Body of pancreas (tissue), 4 donors: ENCODE measurements at regions not wholly inside any gene's neighbourhood (a gene's known extent, or its start where the extent isn't known, plus 50 kb on each side); places are given as distances from the start of the nearest gene placed in this dataset.

Experiments
- ATAC-seq: fragments of 150-250 bp; one replicate; pipeline ENCODE4 v1.9.1; 2016
- DNase-seq, 4 donors: peaks; one replicate each; pipeline ENCODE4 v3.0.0-alpha.2; 2019
- H3K27ac ChIP-seq, 4 donors: fragments of 200-600 bp; sonication (generic); 1 replicate in 3 of 4; 2 replicates in 1 of 4; pipeline versions ENCODE4 v1.5.1 to v1.6.1; 2016 to 2019; ENCODE audit warnings: mild to moderate bottlenecking in 1 of 4, mixed read lengths in 1 of 4, moderate library complexity in 1 of 4
- H3K27me3 ChIP-seq, 2 donors: fragments of 200-600 bp; sonication (generic); one replicate each; pipeline ENCODE4 v1.6.0; 2016; ENCODE audit warnings: mild to moderate bottlenecking in 1 of 2
- H3K36me3 ChIP-seq, 2 donors: fragments of 200-600 bp; sonication (generic); replicated peaks in 1 of 2; 2 replicates each; pipeline ENCODE4 v1.5.1; 2016; ENCODE audit warnings: low read depth in 2 of 2; ENCODE audit not compliant: insufficient read depth in 1 of 2
- H3K4me1 ChIP-seq: fragments of 200-600 bp; sonication (generic); one replicate; pipeline ENCODE4 v1.6.0; 2016
- H3K4me3 ChIP-seq, 2 donors: fragments of 200-600 bp; sonication (generic); 1 replicate in 1 of 2; 2 replicates in 1 of 2; pipeline ENCODE4 v1.5.1; 2016 to 2019
- H3K9me3 ChIP-seq, 3 donors: fragments of 200-600 bp; sonication (generic); 1 replicate in 2 of 3; 2 replicates in 1 of 3; pipeline ENCODE4 v1.5.1; 2016
- POLR2A ChIP-seq, 3 donors: fragments of 450-650 bp; IDR thresholded peaks; one replicate each; pipeline ENCODE4 v1.6.1; 2016; ENCODE audit warnings: antibody characterized with exemption in 3 of 3, mild to moderate bottlenecking in 2 of 3
- WGBS, 2 donors: methylation state at CpG; one replicate each; pipeline ENCODE4 v1.1.5; 2017; 5-methylcytosine and 5-hydroxymethylcytosine counted together
- intact Hi-C: fragments of 100-400 bp; cut with DNase I; formaldehyde crosslinking; loops from one replicate; pipeline ENCODE4 v1.15.1; 2023
- TF ChIP-seq, protein P1 (sequence below), 7 experiments: fragments of 450-650 bp in 4 of 7; fragments of 200-600 bp in 3 of 7; sonication (generic) in 3 of 7; IDR thresholded peaks; one replicate each; pipeline ENCODE4 v1.5.1; 2016 to 2019; ENCODE audit warnings: antibody characterized with exemption in 7 of 7

DNA sequence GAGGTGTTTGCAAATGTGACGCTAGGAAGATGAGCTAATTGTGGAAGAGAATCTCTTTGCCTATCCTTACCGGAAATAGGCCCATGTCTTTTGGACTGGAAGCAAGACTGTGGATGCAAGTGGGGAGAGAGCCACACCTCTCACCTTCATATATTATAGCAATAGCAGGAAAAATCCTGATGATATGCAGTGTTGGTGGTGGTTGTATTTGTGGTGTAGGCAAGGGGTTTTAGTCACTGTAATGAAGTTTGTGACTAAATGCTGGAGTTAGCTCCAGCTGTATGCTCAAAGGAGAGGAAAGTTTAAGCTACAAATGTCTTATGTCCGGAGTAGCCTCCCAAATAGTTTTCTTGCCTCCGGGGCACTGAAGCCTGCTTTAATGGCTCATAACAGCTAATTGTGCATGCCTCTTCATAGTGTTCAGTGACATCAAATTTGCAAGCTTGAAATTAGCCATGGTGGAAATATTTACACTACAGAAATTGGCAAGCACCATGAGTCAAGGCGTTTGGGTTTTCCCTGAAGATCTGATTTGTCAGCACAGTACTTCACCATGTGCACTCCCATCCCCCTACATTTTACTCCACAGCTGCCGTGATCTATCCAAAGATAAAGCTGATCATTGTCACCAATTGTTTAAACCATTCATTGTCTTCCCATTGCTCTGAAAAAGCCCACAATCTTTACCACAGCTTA lies 102.6 kb upstream of the ZNF644 start:
- Histone ChIP-seq H3K36me3 (no peaks in the 10 kb centered on the region), H3K4me1 (no peaks in the 10 kb centered on the region), H3K27ac (no peak overlapping the region), H3K4me3 (no peak overlapping the region), H3K27me3 (no peaks in the 10 kb centered on the region), H3K9me3 (no peaks in the 10 kb centered on the region)
- ATAC-seq: no peak
- no peak for DNase-seq
- TF ChIP-seq POLR2A (IDR thresholded peaks at IDR 0.05): no peak
- TF ChIP-seq, protein P1, sequence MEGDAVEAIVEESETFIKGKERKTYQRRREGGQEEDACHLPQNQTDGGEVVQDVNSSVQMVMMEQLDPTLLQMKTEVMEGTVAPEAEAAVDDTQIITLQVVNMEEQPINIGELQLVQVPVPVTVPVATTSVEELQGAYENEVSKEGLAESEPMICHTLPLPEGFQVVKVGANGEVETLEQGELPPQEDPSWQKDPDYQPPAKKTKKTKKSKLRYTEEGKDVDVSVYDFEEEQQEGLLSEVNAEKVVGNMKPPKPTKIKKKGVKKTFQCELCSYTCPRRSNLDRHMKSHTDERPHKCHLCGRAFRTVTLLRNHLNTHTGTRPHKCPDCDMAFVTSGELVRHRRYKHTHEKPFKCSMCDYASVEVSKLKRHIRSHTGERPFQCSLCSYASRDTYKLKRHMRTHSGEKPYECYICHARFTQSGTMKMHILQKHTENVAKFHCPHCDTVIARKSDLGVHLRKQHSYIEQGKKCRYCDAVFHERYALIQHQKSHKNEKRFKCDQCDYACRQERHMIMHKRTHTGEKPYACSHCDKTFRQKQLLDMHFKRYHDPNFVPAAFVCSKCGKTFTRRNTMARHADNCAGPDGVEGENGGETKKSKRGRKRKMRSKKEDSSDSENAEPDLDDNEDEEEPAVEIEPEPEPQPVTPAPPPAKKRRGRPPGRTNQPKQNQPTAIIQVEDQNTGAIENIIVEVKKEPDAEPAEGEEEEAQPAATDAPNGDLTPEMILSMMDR (IDR thresholded peaks at IDR 0.05): no peak
- intact Hi-C loops: no loop called here
- 76 to 85% methylated on average over 6 of the region's 6 CpGs for WGBS, 2 donors

DNA sequence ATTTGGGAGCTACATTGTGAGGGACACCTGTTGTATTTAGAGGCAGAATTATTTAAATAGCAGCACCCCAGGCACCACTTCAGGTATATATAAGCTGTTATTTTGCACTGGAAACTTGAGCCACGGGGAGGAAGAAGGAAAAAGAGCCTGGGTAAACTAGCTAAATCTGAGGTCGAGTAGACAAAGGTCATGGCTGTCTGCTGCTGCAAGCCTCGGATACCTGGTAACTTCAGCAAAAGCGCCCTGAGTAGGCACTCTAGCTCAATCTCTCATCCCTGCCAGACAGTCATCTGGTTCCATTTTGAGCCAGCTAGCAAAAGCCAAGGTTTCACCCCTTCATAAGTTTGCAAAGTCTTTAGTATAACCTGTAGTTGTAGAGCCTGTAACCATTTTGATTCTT lies 101.9 kb upstream of the ZNF644 start:
- no peak for TF ChIP-seq POLR2A (IDR thresholded peaks at IDR 0.05)
- TF ChIP-seq, protein P1 (IDR thresholded peaks at IDR 0.05): no peak
- 57 to 60% methylated on average over 4 of the region's 4 CpGs for WGBS, 2 donors
- no peaks in the 10 kb centered on the region for H3K36me3 ChIP-seq

DNA sequence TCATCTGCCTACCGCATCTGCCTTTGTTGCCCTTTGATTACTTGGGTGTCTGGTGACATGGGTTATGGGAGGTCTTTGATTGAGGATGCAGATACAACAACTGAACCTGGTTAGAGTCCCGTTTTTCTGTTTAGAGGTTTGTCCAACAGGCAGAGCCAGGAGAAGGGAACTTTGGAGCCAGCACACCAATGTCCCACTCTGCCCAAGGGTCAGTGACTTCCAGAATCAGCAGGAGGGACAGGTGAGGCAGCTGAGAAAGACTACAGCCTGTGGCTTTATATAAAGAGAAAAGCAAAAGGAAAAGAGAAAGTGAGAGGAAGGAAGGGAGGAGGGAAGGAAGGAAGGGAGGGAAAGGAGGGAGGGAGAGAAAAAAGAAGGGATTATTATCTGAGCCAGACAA lies 101.5 kb upstream of the ZNF644 start:
- 10 to 23% methylated on average over 2 of the region's 2 CpGs for WGBS, 2 donors
- ATAC-seq: no peak
- TF ChIP-seq, protein P1 (IDR thresholded peaks at IDR 0.05): no peak
- TF ChIP-seq POLR2A (IDR thresholded peaks at IDR 0.05): no peak

More for the DNA sequence above, 101.9 kb upstream of the ZNF644 start:
- Histone ChIP-seq H3K9me3 (no peaks in the 10 kb centered on the region), H3K27me3 (no peaks in the 10 kb centered on the region), H3K4me1 (no peaks in the 10 kb centered on the region), H3K4me3 (no peak overlapping the region), H3K27ac (no peak overlapping the region)
- DNase-seq (no peak), ATAC-seq (no peak)
- intact Hi-C loops: no loop called here

DNA sequence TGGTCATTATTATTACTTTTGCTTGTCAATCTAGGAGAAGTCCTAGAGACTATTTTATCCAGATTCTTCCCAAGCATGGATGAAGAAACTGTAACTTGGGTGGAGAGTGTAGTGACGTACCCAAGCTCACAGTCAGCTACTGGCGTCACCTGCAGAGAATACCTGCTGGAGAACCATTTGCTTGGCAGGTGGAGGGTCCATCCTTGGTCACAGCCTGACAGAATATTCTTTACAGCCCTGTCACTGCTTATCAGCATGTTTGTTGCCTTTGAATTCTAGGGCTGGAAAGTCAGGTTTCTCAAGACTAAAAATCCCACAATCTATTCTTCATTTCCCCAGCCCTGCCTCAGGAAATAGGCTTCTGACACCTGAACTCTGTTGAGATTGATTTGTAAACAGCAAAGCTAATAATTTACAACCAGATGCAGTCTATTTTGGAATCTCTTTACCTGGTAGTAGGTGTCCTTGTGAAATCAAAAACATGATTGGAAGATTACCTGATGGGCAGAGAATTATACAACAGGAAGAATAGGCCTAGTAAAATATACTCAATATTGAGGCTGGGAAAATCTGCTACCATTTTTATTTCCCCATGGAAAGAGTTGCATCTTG lies 100.4 kb upstream of the ZNF644 start:
- H3K27ac ChIP-seq: no peak overlapping the region
- DNase-seq (no peak), ATAC-seq (no peak)
- H3K27me3 ChIP-seq: no peaks in the 10 kb centered on the region
- intact Hi-C loops: no loop called here
- no peaks in the 10 kb centered on the region for H3K36me3 ChIP-seq
- TF ChIP-seq, protein P1 (IDR thresholded peaks at IDR 0.05): no peak
- TF ChIP-seq POLR2A (IDR thresholded peaks at IDR 0.05): no peak
- WGBS, 2 donors: 88 to 92% methylated on average over 2 of the region's 2 CpGs
- H3K4me3 ChIP-seq: no peak overlapping the region
- no peaks in the 10 kb centered on the region for H3K4me1 ChIP-seq
- no peaks in the 10 kb centered on the region for H3K9me3 ChIP-seq

More for the DNA sequence above, 101.5 kb upstream of the ZNF644 start:
- Histone ChIP-seq H3K27ac (no peak overlapping the region), H3K4me1 (no peaks in the 10 kb centered on the region), H3K27me3 (no peaks in the 10 kb centered on the region), H3K9me3 (no peaks in the 10 kb centered on the region), H3K36me3 (no peaks in the 10 kb centered on the region), H3K4me3 (no peak overlapping the region)
- no peak for DNase-seq
- intact Hi-C loops: no loop called here

DNA sequence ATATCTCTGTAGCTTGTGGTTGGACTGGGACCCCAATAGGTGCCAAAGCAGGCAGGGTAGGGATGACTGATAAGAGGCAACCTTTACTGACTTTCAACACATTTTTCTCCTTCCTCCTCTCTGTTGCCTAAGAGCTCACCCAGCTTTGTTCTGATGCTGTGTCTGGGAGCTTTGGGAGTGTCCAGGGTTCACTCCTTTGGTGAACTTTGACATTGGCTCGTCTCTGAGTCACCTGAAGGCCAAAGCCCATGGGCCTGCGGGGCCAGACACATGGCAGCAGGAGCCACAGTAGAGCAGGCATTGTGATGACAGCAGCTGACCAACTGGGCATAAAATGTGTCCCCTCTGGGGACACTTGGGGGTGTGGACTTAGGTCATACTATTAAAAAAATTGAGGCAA lies 99.5 kb upstream of the ZNF644 start:
- 50 to 80% methylated on average over 2 of the region's 2 CpGs for WGBS, 2 donors

More for the DNA sequence above, 99.5 kb upstream of the ZNF644 start:
- ATAC-seq: no peak
- no peak for DNase-seq
- TF ChIP-seq, protein P1 (IDR thresholded peaks at IDR 0.05): no peak
- no peak for TF ChIP-seq POLR2A (IDR thresholded peaks at IDR 0.05)
- Histone ChIP-seq H3K27ac (no peak overlapping the region), H3K27me3 (no peaks in the 10 kb centered on the region), H3K36me3 (no peaks in the 10 kb centered on the region), H3K9me3 (no peaks in the 10 kb centered on the region), H3K4me3 (no peak overlapping the region), H3K4me1 (no peaks in the 10 kb centered on the region)
- intact Hi-C loops: no loop called here
